ENCODE measurements at regions not wholly inside any gene's neighbourhood (a gene's known extent, or its start where the extent isn't known, plus 50 kb on each side); places are given as distances from the start of the nearest gene placed in this dataset.

DNA sequence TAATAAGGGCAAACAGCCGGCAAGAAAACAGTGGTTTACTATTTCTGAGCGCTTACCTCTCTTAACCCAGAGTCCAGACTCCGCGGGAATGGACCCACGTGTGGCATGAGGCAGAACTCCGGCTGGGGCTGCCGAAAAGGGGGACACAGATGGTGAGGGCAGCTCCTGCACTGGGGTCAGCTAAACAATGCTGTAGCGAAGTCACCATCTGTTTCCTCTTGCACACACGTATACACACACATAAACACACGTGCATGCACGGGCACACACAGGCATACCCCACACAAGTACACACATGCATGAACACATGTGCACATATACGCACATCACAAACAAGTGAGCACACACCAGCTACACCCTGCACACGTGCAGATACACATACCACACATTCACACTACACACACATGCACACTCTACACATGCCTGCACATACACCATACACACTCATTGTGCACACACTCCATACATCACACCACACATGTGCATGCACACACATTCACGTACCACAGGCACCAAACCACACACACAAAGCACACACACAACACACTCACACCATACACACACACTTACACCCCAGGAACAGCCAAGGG lies 105.9 kb upstream of the ID2 start:
- H3K27me3 ChIP-seq (replicated peaks; ENCODE audit: insufficient read depth), result no peaks in the 10 kb centered on the region
- no peaks in the 10 kb centered on the region for H3K4me1 ChIP-seq (ENCODE audit: insufficient read depth)
- TF ChIP-seq EZH2 (IDR thresholded peaks at IDR 0.05; ENCODE audit: insufficient read depth, poor library complexity, severe bottlenecking) (no peak), EZH2phosphoT487 (IDR thresholded peaks at IDR 0.05; ENCODE audit: insufficient read depth, low read depth) (no peak)
- H4K20me1 ChIP-seq (ENCODE audit: insufficient read depth), result no peaks in the 10 kb centered on the region
- no peaks in the 10 kb centered on the region for H3K79me2 ChIP-seq (ENCODE audit: insufficient read depth)
- no peak overlapping the region for H3K4me3 ChIP-seq
- no peaks in the 10 kb centered on the region for H3K9me2 ChIP-seq (ENCODE audit: insufficient read depth)
- DNase-seq, result no peak
- no peak overlapping the region for H3K9ac ChIP-seq
- in situ Hi-C loops (cut with MboI), result no loop called here
- H3F3A ChIP-seq (ENCODE audit: insufficient read depth), result no peaks in the 10 kb centered on the region
- H3K27ac ChIP-seq, result no peak overlapping the region
- 87 to 90% methylated on average over 14 of the region's 14 CpGs for WGBS, 2 experiments (ENCODE audit: low coverage in 1 of 2, low lambda C conversion rate in 2 of 2, missing lambda C conversion rate in 2 of 2)
- H3K4me2 ChIP-seq (ENCODE audit: unreplicated experiment), result no peak overlapping the region
- no peak overlapping the region for H2AFZ ChIP-seq
- no peaks in the 10 kb centered on the region for H3K9me3 ChIP-seq (ENCODE audit: low read depth)
- H3K36me3 ChIP-seq (ENCODE audit: low read depth), result no peaks in the 10 kb centered on the region

GRCh38 chr2:8576525-8577167 lies 105.2 kb upstream of the ID2 start:
- H3K9me2 ChIP-seq (ENCODE audit: insufficient read depth), result no peaks in the 10 kb centered on the region
- TF ChIP-seq EZH2phosphoT487 (IDR thresholded peaks at IDR 0.05; ENCODE audit: insufficient read depth, low read depth), result no peak
- no peak for TF ChIP-seq EZH2 (IDR thresholded peaks at IDR 0.05; ENCODE audit: insufficient read depth, poor library complexity, severe bottlenecking)
- H3K4me2 ChIP-seq (ENCODE audit: unreplicated experiment), result no peak overlapping the region
- H3K9ac ChIP-seq, result no peak overlapping the region
- H3K79me2 ChIP-seq (ENCODE audit: insufficient read depth), result no peaks in the 10 kb centered on the region
- H4K20me1 ChIP-seq (ENCODE audit: insufficient read depth), result no peaks in the 10 kb centered on the region
- no peaks in the 10 kb centered on the region for H3K4me1 ChIP-seq (ENCODE audit: insufficient read depth)
- in situ Hi-C loops (cut with MboI), result no loop called here
- H3K27me3 ChIP-seq (replicated peaks; ENCODE audit: insufficient read depth), result no peaks in the 10 kb centered on the region
- H3K4me3 ChIP-seq, result no peak overlapping the region
- no peaks in the 10 kb centered on the region for H3F3A ChIP-seq (ENCODE audit: insufficient read depth)
- H3K9me3 ChIP-seq (ENCODE audit: low read depth), result no peaks in the 10 kb centered on the region
- no peak overlapping the region for H3K27ac ChIP-seq
- H3K36me3 ChIP-seq (ENCODE audit: low read depth), result no peaks in the 10 kb centered on the region
- 73 to 77% methylated on average over 12 of the region's 12 CpGs for WGBS, 2 experiments (ENCODE audit: low coverage in 1 of 2, low lambda C conversion rate in 2 of 2, missing lambda C conversion rate in 2 of 2)
- H2AFZ ChIP-seq, result no peak overlapping the region
- DNase-seq, result no peak

DNA sequence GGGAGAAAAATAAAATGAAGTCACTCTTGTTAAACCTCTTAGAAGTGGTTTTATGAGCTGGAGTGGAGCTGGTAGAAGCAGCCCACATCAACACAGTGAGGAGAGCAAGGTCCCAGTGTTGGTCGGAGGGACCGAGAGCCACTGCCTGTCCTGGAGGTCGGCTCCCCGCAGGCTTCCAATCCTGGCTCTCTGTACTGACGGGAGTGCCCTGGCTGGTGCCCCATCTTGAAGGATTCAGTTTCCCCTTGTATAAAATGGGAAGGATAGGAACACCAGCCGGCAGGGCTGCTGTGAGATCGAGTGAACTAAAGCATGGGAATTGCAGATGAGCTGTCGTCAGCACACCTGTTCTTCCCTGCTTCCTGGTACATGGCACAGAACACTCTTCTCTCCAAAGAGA lies 104.3 kb upstream of the ID2 start:
- Histone ChIP-seq H3F3A (ENCODE audit: insufficient read depth) (no peaks in the 10 kb centered on the region), H4K20me1 (ENCODE audit: insufficient read depth) (no peaks in the 10 kb centered on the region)
- 90 to 93% methylated on average over 8 of the region's 8 CpGs for WGBS, 2 experiments (ENCODE audit: low coverage in 1 of 2, low lambda C conversion rate in 2 of 2, missing lambda C conversion rate in 2 of 2)

GRCh38 chr2:8578335-8579244 lies 103.3 kb upstream of the ID2 start:
- Histone ChIP-seq H3K4me1 (ENCODE audit: insufficient read depth) (no peaks in the 10 kb centered on the region), H3K27ac (no peak overlapping the region), H3K36me3 (ENCODE audit: low read depth) (no peaks in the 10 kb centered on the region), H3K9me2 (ENCODE audit: insufficient read depth) (no peaks in the 10 kb centered on the region), H4K20me1 (ENCODE audit: insufficient read depth) (no peaks in the 10 kb centered on the region), H2AFZ (no peak overlapping the region), H3K4me3 (no peak overlapping the region), H3K27me3 (replicated peaks; ENCODE audit: insufficient read depth) (no peaks in the 10 kb centered on the region), H3F3A (ENCODE audit: insufficient read depth) (no peaks in the 10 kb centered on the region), H3K9ac (no peak overlapping the region), H3K79me2 (ENCODE audit: insufficient read depth) (no peaks in the 10 kb centered on the region), H3K9me3 (ENCODE audit: low read depth) (no peaks in the 10 kb centered on the region), H3K4me2 (ENCODE audit: unreplicated experiment) (no peak overlapping the region)
- in situ Hi-C loops (cut with MboI), result no loop called here
- 88 to 90% methylated on average over 19 of the region's 19 CpGs for WGBS, 2 experiments (ENCODE audit: low coverage in 1 of 2, low lambda C conversion rate in 2 of 2, missing lambda C conversion rate in 2 of 2)
- TF ChIP-seq EZH2phosphoT487 (IDR thresholded peaks at IDR 0.05; ENCODE audit: insufficient read depth, low read depth) (no peak), EZH2 (IDR thresholded peaks at IDR 0.05; ENCODE audit: insufficient read depth, poor library complexity, severe bottlenecking) (no peak)
- DNase-seq, result peak; percentile 23

More for the DNA sequence above, 104.3 kb upstream of the ID2 start:
- H3K9me2 ChIP-seq (ENCODE audit: insufficient read depth), result no peaks in the 10 kb centered on the region
- H3K27me3 ChIP-seq (replicated peaks; ENCODE audit: insufficient read depth), result no peaks in the 10 kb centered on the region
- no peak for DNase-seq
- no peaks in the 10 kb centered on the region for H3K9me3 ChIP-seq (ENCODE audit: low read depth)
- no peak overlapping the region for H3K9ac ChIP-seq
- H3K4me3 ChIP-seq, result no peak overlapping the region
- no peak overlapping the region for H3K4me2 ChIP-seq (ENCODE audit: unreplicated experiment)
- no peak for TF ChIP-seq EZH2phosphoT487 (IDR thresholded peaks at IDR 0.05; ENCODE audit: insufficient read depth, low read depth)
- TF ChIP-seq EZH2 (IDR thresholded peaks at IDR 0.05; ENCODE audit: insufficient read depth, poor library complexity, severe bottlenecking), result no peak
- H2AFZ ChIP-seq, result no peak overlapping the region
- no peaks in the 10 kb centered on the region for H3K79me2 ChIP-seq (ENCODE audit: insufficient read depth)
- in situ Hi-C loops (cut with MboI), result no loop called here
- H3K36me3 ChIP-seq (ENCODE audit: low read depth), result no peaks in the 10 kb centered on the region
- H3K4me1 ChIP-seq (ENCODE audit: insufficient read depth), result no peaks in the 10 kb centered on the region
- H3K27ac ChIP-seq, result no peak overlapping the region

Measured in GM23248 (cell line).